Choroid plexus epithelial cell (primary cell): ENCODE measurements at regions not wholly inside any gene's neighbourhood (a gene's known extent, or its start where the extent isn't known, plus 50 kb on each side); places are given as distances from the start of the nearest gene placed in this dataset.

Experiments
- DNase-seq: peaks from one replicate; pipeline ENCODE4 v3.0.0-alpha.2; 2010; ENCODE audit warnings: low read depth
- H3K4me3 ChIP-seq: 2 replicates; pipeline ENCODE4 v1.5.1; 2011; ENCODE audit warnings: low read depth, mild to moderate bottlenecking, control low read depth, low read length, moderate library complexity
- CTCF ChIP-seq: conservative IDR thresholded peaks from 2 replicates; pipeline ENCODE4 v1.5.1; 2011; ENCODE audit warnings: low read depth, mild to moderate bottlenecking, control low read depth, inconsistent platforms, low read length, moderate library complexity

DNA sequence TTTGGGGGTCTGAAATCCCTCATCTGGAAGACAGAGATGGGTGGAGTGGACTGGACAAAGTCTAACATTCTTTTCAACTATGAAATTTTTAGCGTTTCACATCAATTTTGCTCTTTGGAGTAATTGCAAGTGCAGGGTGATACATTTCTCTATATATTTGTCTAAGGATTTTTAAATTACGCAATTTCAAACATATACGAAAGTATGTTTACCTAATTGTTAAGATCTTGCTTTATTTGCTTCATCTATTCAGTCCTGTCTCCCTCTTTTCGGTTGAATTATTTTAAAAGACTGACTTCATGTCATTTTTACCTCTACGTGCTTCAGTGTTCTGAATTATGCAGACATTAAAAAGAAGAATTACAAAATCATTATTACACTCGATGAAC lies 101.9 kb upstream of the CREB5 start:
- no peak for DNase-seq
- no peak for TF ChIP-seq CTCF
- H3K4me3 ChIP-seq, result no peak overlapping the region

DNA sequence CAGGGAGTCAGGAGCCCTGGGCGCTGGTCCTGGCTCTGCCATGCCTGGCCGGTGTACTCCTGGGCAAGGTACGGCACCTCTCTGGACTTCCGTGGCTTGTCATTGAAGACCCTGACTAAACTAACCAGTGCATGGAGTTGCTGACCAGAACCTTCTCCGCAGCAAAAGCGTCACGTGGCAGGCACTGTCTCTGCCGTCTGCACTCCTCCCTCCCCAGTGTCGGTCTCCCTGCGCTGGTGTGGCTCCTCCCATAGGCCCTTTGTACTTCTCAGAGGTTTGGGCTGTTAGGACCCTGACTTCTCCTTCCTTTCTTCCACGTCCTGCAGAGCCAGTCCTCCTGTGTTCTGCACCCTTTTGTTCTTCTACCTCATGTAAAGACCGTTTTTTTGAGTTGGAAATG lies 100.6 kb upstream of the CREB5 start:
- DNase-seq, result no peak
- TF ChIP-seq CTCF, result no peak
- H3K4me3 ChIP-seq, result no peak overlapping the region

DNA sequence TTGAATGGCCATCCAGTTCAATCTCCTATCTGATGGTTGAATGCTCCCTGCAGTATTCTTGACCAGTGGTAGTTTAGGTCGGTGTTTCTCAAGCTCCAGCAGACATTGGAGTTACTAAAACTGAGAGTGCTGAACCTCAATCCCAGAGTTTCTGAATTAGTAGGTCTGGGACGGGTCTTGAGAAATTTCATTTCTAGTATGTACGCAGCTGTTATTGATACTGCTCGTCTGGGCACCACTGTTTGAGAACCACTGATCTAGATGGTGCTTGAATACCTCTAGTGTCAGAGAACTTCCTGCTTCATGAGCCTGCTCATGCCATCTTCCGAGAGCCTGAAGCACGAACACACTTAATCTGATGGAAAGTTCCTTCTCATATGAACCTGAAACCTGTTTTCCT lies 99.4 kb upstream of the CREB5 start:
- DNase-seq, result no peak
- no peak for TF ChIP-seq CTCF
- H3K4me3 ChIP-seq, result no peak overlapping the region

DNA sequence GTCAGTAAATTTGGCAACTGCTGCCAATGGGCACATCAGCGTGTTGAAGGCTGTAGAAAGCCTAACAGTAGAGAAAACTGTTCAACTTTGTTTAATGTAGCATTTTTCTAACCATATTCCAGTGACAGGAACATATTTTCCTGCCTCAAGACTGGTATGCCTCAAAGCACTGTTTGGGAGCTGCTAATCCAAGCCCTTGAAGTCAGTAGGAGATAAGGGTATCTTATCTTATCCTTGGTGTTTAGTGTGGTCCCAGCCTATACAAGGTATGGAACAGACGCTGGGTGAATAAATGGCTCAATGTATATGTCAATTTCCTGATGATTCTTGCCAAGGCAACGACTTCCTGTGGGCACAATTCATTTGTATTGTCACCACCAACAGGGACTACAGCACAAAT lies 97.5 kb upstream of the CREB5 start:
- no peak overlapping the region for H3K4me3 ChIP-seq
- TF ChIP-seq CTCF, result no peak
- DNase-seq, result no peak

DNA sequence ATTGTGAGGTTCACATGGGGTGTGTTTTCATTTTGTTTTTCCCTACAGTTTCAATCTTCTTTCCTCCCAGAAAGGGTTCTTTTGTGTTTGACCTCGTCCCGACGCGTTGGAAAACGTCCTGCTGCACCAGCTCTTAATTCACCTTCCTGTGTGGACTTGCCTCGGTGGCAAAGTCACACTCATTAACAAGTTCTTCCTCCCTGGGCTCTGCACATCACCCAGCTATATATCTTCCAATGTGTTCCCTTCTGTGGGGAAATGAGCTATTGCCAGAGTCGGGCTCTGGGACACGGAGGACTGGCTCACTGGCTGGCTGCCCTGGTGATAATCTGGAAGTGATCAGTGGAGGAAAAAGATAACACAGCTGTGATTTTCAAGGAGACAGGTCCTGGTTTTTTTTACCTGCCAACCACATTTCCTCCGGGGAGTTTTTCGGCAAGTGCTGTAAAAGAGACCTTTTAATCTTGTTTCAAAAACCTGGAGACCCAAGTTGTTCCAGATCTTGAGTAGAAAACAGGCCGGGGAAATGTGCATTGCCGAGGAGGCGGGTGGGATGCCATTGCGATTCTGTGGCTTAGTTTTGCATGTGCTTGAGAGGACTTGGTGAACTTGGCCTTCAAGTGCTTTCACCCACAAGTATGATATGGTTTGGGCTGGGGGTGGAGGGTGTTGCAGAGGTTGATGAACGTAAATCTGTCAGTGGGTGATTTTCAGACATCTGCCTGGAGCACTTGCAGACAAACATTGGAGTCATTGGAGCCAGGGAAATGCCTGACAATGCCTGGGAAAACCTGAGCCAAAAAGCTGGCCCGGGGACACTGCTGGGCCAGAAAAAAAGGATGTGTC lies 96.5 kb upstream of the CREB5 start:
- no peak for DNase-seq
- TF ChIP-seq CTCF, result no peak
- H3K4me3 ChIP-seq, result no peak overlapping the region

GRCh38 chr7:28316489-28316888 lies 95.8 kb upstream of the CREB5 start:
- no peak overlapping the region for H3K4me3 ChIP-seq
- TF ChIP-seq CTCF, result no peak
- no peak for DNase-seq
